Islet of Langerhans (tissue), 1 donor: ENCODE measurements at regions not wholly inside any gene's neighbourhood (a gene's known extent, or its start where the extent isn't known, plus 50 kb on each side); places are given as distances from the start of the nearest gene placed in this dataset.

Experiments used
- FAIRE-seq: peaks from one replicate; lab custom pipeline; 2011; peaks lifted over from hg19 to GRCh38; lab: Jason Lieb, UNC

- no peak for FAIRE-seq
These were observed 609.3 kb downstream of the NOVA1 start for GRCh38 chr14:25988536-25988935.

- FAIRE-seq, result no peak
These were observed 642.1 kb downstream of the NOVA1 start for GRCh38 chr14:25955772-25956171.

- FAIRE-seq, result no peak
These were observed 644.2 kb downstream of the NOVA1 start for GRCh38 chr14:25953532-25954139.

GRCh38 chr14:25945746-25946145 is 652.1 kb downstream of the NOVA1 start:
- no peak for FAIRE-seq

GRCh38 chr14:25944020-25944419 is 653.8 kb downstream of the NOVA1 start:
- no peak for FAIRE-seq

GRCh38 chr14:25943329-25943728 is 654.5 kb downstream of the NOVA1 start:
- FAIRE-seq, result no peak

- no peak for FAIRE-seq
These were observed 655.7 kb downstream of the NOVA1 start for GRCh38 chr14:25942090-25942489.

GRCh38 chr14:25933731-25934130 is 664.1 kb downstream of the NOVA1 start:
- no peak for FAIRE-seq

- FAIRE-seq, result no peak
These were observed 667.8 kb downstream of the NOVA1 start for GRCh38 chr14:25929881-25930615.

GRCh38 chr14:25911831-25912230 is 686.0 kb downstream of the NOVA1 start:
- FAIRE-seq, result no peak

GRCh38 chr14:25909045-25909747 is 688.6 kb downstream of the NOVA1 start:
- FAIRE-seq, result no peak

GRCh38 chr14:25908277-25909044 is 689.4 kb downstream of the NOVA1 start:
- no peak for FAIRE-seq

- FAIRE-seq, result no peak
These were observed 693.4 kb downstream of the NOVA1 start for GRCh38 chr14:25904446-25904845.

GRCh38 chr14:25899197-25899596 is 698.6 kb downstream of the NOVA1 start:
- no peak for FAIRE-seq

- no peak for FAIRE-seq
These were observed 701.1 kb downstream of the NOVA1 start for GRCh38 chr14:25896777-25897176.

GRCh38 chr14:25895740-25896139 is 702.1 kb downstream of the NOVA1 start:
- FAIRE-seq, result no peak

- no peak for FAIRE-seq
These were observed 710.5 kb downstream of the NOVA1 start for GRCh38 chr14:25887251-25887878.

- no peak for FAIRE-seq
These were observed 713.2 kb downstream of the NOVA1 start for GRCh38 chr14:25884657-25885056.

- no peak for FAIRE-seq
These were observed 714.9 kb downstream of the NOVA1 start for GRCh38 chr14:25882899-25883298.

GRCh38 chr14:25875475-25875874 is 722.4 kb downstream of the NOVA1 start:
- FAIRE-seq, result no peak

GRCh38 chr14:25869854-25870253 is 728.0 kb downstream of the NOVA1 start:
- FAIRE-seq, result no peak
